Parathyroid adenoma (tissue), 2 donors: ENCODE measurements at regions not wholly inside any gene's neighbourhood (a gene's known extent, or its start where the extent isn't known, plus 50 kb on each side); places are given as distances from the start of the nearest gene placed in this dataset.

Source experiments
- H2AFZ ChIP-seq: fragments of 300-600 bp; sonication (generic); one replicate; pipeline ENCODE4 v1.7.0; 2017; ENCODE audit warnings: antibody characterized with exemption, mild to moderate bottlenecking
- H3K27ac ChIP-seq: fragments of 300-600 bp; sonication (generic); one replicate; pipeline ENCODE4 v1.7.0; 2017
- H3K27me3 ChIP-seq: fragments of 300-600 bp; sonication (generic); one replicate; pipeline ENCODE4 v1.7.0; 2017; ENCODE audit warnings: low read length; ENCODE audit not compliant: control insufficient read depth, insufficient read depth
- H3K36me3 ChIP-seq: fragments of 300-600 bp; sonication (generic); one replicate; pipeline ENCODE4 v1.7.0; 2017; ENCODE audit warnings: low read length; ENCODE audit not compliant: control insufficient read depth, insufficient read depth
- H3K4me1 ChIP-seq: fragments of 300-600 bp; sonication (generic); one replicate; pipeline ENCODE4 v1.7.0; 2017; ENCODE audit warnings: control low read depth
- H3K4me2 ChIP-seq: fragments of 300-600 bp; sonication (generic); one replicate; pipeline ENCODE4 v1.7.0; 2017; ENCODE audit warnings: low read length
- H3K4me3 ChIP-seq: fragments of 300-600 bp; sonication (generic); one replicate; pipeline ENCODE4 v1.7.0; 2017; ENCODE audit warnings: low read depth, low read length
- H3K79me2 ChIP-seq: fragments of 300-600 bp; sonication (generic); one replicate; pipeline ENCODE4 v1.7.0; 2017; ENCODE audit warnings: control low read depth
- H3K9ac ChIP-seq: fragments of 300-600 bp; sonication (generic); one replicate; pipeline ENCODE4 v1.7.0; 2017; ENCODE audit warnings: mild to moderate bottlenecking
- H3K9me3 ChIP-seq: fragments of 300-600 bp; sonication (generic); one replicate; pipeline ENCODE4 v1.7.0; 2017; ENCODE audit warnings: low read length; ENCODE audit not compliant: control insufficient read depth
- CTCF ChIP-seq: fragments of 300-600 bp; sonication (generic); IDR thresholded peaks from one replicate; pipeline ENCODE4 v1.7.0; 2017; ENCODE audit warnings: antibody characterized with exemption, mild to moderate bottlenecking
- donor health status: primary hyperparathyroidism.

GRCh38 chr6:167540796-167541195 lies 215.9 kb downstream of the TTLL2 start:
- Histone ChIP-seq H3K27me3 (no peaks in the 10 kb centered on the region), H3K4me2 (no peak overlapping the region), H3K4me1 (no peaks in the 10 kb centered on the region), H3K36me3 (no peaks in the 10 kb centered on the region), H3K4me3 (no peak overlapping the region), H3K9ac (no peak overlapping the region), H3K27ac (no peak overlapping the region), H3K79me2 (no peaks in the 10 kb centered on the region), H3K9me3 (no peaks in the 10 kb centered on the region), H2AFZ (no peak overlapping the region)
- no peak for TF ChIP-seq CTCF

GRCh38 chr6:167541544-167541943 lies 216.7 kb downstream of the TTLL2 start:
- Histone ChIP-seq H2AFZ (no peak overlapping the region), H3K9me3 (no peaks in the 10 kb centered on the region), H3K4me2 (no peak overlapping the region), H3K4me1 (no peaks in the 10 kb centered on the region), H3K27ac (no peak overlapping the region), H3K36me3 (no peaks in the 10 kb centered on the region), H3K27me3 (no peaks in the 10 kb centered on the region), H3K4me3 (no peak overlapping the region), H3K79me2 (no peaks in the 10 kb centered on the region), H3K9ac (no peak overlapping the region)
- TF ChIP-seq CTCF = no peak

GRCh38 chr6:167543602-167544497 lies 219.0 kb downstream of the TTLL2 start:
- Histone ChIP-seq H3K4me3 (no peak overlapping the region), H3K4me2 (no peak overlapping the region), H3K4me1 (no peaks in the 10 kb centered on the region), H3K9ac (no peak overlapping the region), H3K27me3 (no peaks in the 10 kb centered on the region), H3K79me2 (no peaks in the 10 kb centered on the region), H3K36me3 (no peaks in the 10 kb centered on the region), H3K9me3 (no peaks in the 10 kb centered on the region), H2AFZ (no peak overlapping the region), H3K27ac (no peak overlapping the region)
- no peak for TF ChIP-seq CTCF

- Histone ChIP-seq H3K79me2 (no peaks in the 10 kb centered on the region), H3K27ac (no peak overlapping the region), H3K4me1 (no peaks in the 10 kb centered on the region), H3K27me3 (no peaks in the 10 kb centered on the region), H3K4me2 (no peak overlapping the region), H2AFZ (no peak overlapping the region), H3K4me3 (no peak overlapping the region), H3K9ac (no peak overlapping the region), H3K36me3 (no peaks in the 10 kb centered on the region), H3K9me3 (no peaks in the 10 kb centered on the region)
- no peak for TF ChIP-seq CTCF
Observed at GRCh38 chr6:167546611-167547327, 221.9 kb downstream of the TTLL2 start.
